Transverse colon (tissue), 4 donors: ENCODE measurements at regions not wholly inside any gene's neighbourhood (a gene's known extent, or its start where the extent isn't known, plus 50 kb on each side); places are given as distances from the start of the nearest gene placed in this dataset.

Source experiments
- DNase-seq: peaks from one replicate; pipeline ENCODE4 v3.0.0-alpha.2; 2019
- H3K27ac ChIP-seq, 4 donors: fragments of 200-600 bp; sonication (generic); 2 replicates each; pipeline ENCODE4 v1.5.1; 2016 to 2018; ENCODE audit warnings: inconsistent platforms in 4 of 4
- H3K27me3 ChIP-seq: fragments of 200-600 bp; sonication (generic); 2 replicates; pipeline ENCODE4 v1.5.1; 2017; ENCODE audit warnings: inconsistent platforms
- H3K36me3 ChIP-seq, 4 donors: fragments of 200-600 bp; sonication (generic); 2 replicates each; pipeline ENCODE4 v1.5.1; 2017 to 2019; ENCODE audit warnings: inconsistent platforms in 4 of 4
- H3K4me1 ChIP-seq, 4 donors: fragments of 200-600 bp; sonication (generic); 2 replicates each; pipeline ENCODE4 v1.5.1; 2017 to 2020; ENCODE audit warnings: inconsistent platforms in 4 of 4
- H3K4me3 ChIP-seq, 4 donors: fragments of 200-600 bp; sonication (generic); 1 replicate in 1 of 4; 2 replicates in 3 of 4; pipeline versions ENCODE4 v1.5.1 to v1.6.1; 2017 to 2019; ENCODE audit warnings: inconsistent platforms in 4 of 4
- H3K9me3 ChIP-seq, 2 donors: fragments of 200-600 bp; sonication (generic); 2 replicates each; pipeline ENCODE4 v1.5.1; 2017 to 2019; ENCODE audit warnings: inconsistent platforms in 2 of 2
- EP300 ChIP-seq: sonication (generic); formaldehyde crosslinking; IDR thresholded peaks from one replicate; pipeline ENCODE4 v1.6.1; 2017; ENCODE audit warnings: antibody characterized with exemption, low read depth
- POLR2A ChIP-seq: fragments of 450-650 bp; IDR thresholded peaks from one replicate; pipeline ENCODE4 v1.6.1; 2016; ENCODE audit warnings: antibody characterized with exemption, mild to moderate bottlenecking, moderate library complexity
- POLR2AphosphoS5 ChIP-seq, 3 donors: sonication (generic); formaldehyde crosslinking; IDR thresholded peaks; one replicate each; pipeline ENCODE4 v1.6.1; 2016; ENCODE audit warnings: antibody characterized with exemption in 3 of 3
- WGBS, 2 donors: methylation state at CpG; one replicate each; pipeline ENCODE4 v1.1.5; 2018; ENCODE audit warnings: low coverage in 1 of 2; 5-methylcytosine and 5-hydroxymethylcytosine counted together
- in situ Hi-C, 4 donors: fragments of 200-750 bp; cut with MboI; loops; one replicate each; pipeline versions ENCODE4 v1.15.0 to v1.15.1; 2017; ENCODE audit warnings: low sequenced_read_pairs in 3 of 4, low pct_ligation_motif_present in 1 of 4, low pct_unique_long_range_greater_than_20kb in 1 of 4
- intact Hi-C: fragments of 100-400 bp; cut with DNase I; formaldehyde crosslinking; loops from one replicate; pipeline ENCODE4 v1.15.1; 2023; ENCODE audit warnings: low total_unique reads
- TF ChIP-seq, protein P1 (sequence below), 5 experiments: fragments of 200-600 bp in 3 of 5; fragments of 450-650 bp in 2 of 5; sonication (generic) in 3 of 5; IDR thresholded peaks; 1 replicate in 2 of 5; 2 replicates in 3 of 5; pipeline ENCODE4 v1.5.1; 2016 to 2017; ENCODE audit warnings: antibody characterized with exemption in 5 of 5, inconsistent platforms in 3 of 5, mild to moderate bottlenecking in 2 of 5, moderate library complexity in 1 of 5

- H3K36me3 ChIP-seq, result no peaks in the 10 kb centered on the region
- no peaks in the 10 kb centered on the region for H3K4me1 ChIP-seq
- H3K4me3 ChIP-seq, result no peak overlapping the region
- intact Hi-C loops, result no loop called here
- in situ Hi-C loops, result no loop called here
- no peak for TF ChIP-seq POLR2A
- no peak for TF ChIP-seq POLR2AphosphoS5 (IDR thresholded peaks at IDR 0.05)
- TF ChIP-seq EP300, result no peak
- TF ChIP-seq, protein P1, sequence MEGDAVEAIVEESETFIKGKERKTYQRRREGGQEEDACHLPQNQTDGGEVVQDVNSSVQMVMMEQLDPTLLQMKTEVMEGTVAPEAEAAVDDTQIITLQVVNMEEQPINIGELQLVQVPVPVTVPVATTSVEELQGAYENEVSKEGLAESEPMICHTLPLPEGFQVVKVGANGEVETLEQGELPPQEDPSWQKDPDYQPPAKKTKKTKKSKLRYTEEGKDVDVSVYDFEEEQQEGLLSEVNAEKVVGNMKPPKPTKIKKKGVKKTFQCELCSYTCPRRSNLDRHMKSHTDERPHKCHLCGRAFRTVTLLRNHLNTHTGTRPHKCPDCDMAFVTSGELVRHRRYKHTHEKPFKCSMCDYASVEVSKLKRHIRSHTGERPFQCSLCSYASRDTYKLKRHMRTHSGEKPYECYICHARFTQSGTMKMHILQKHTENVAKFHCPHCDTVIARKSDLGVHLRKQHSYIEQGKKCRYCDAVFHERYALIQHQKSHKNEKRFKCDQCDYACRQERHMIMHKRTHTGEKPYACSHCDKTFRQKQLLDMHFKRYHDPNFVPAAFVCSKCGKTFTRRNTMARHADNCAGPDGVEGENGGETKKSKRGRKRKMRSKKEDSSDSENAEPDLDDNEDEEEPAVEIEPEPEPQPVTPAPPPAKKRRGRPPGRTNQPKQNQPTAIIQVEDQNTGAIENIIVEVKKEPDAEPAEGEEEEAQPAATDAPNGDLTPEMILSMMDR (IDR thresholded peaks at IDR 0.05), result no peak
- H3K9me3 ChIP-seq, result no peaks in the 10 kb centered on the region
- WGBS, 2 donors, result 58 to 70% methylated on average over 3 to 5 of the region's 5 CpGs
- no peaks in the 10 kb centered on the region for H3K27me3 ChIP-seq
- no peak overlapping the region for H3K27ac ChIP-seq
- DNase-seq, result no peak
Observed at GRCh38 chr4:153904011-153904410, 115.1 kb upstream of the SFRP2 start.

GRCh38 chr4:153901220-153901619 is 112.3 kb upstream of the SFRP2 start:
- Histone ChIP-seq H3K27me3 (no peaks in the 10 kb centered on the region), H3K4me1 (no peaks in the 10 kb centered on the region), H3K9me3 (no peaks in the 10 kb centered on the region), H3K4me3 (no peak overlapping the region), H3K36me3 (no peaks in the 10 kb centered on the region), H3K27ac (no peak overlapping the region)
- TF ChIP-seq, protein P1 (IDR thresholded peaks at IDR 0.05), result no peak
- intact Hi-C loops (no loop called here), in situ Hi-C loops (no loop called here)
- no peak for DNase-seq
- WGBS, 2 donors, result 80% methylated on average over 2 of the region's 2 CpGs

- in situ Hi-C loops, result no loop called here
- intact Hi-C loops, result no loop called here
- WGBS, 2 donors, result 71 to 81% methylated on average over 1 to 6 of the region's 6 CpGs
- Histone ChIP-seq H3K27me3 (no peaks in the 10 kb centered on the region), H3K4me1 (no peaks in the 10 kb centered on the region), H3K9me3 (no peaks in the 10 kb centered on the region), H3K36me3 (no peaks in the 10 kb centered on the region), H3K27ac (no peak overlapping the region), H3K4me3 (no peak overlapping the region)
- TF ChIP-seq EP300 (no peak), POLR2A (no peak), POLR2AphosphoS5 (IDR thresholded peaks at IDR 0.05) (no peak)
- TF ChIP-seq, protein P1 (IDR thresholded peaks at IDR 0.05), result no peak
- DNase-seq, result no peak
Observed at GRCh38 chr4:153900426-153900825, 111.5 kb upstream of the SFRP2 start.

DNA sequence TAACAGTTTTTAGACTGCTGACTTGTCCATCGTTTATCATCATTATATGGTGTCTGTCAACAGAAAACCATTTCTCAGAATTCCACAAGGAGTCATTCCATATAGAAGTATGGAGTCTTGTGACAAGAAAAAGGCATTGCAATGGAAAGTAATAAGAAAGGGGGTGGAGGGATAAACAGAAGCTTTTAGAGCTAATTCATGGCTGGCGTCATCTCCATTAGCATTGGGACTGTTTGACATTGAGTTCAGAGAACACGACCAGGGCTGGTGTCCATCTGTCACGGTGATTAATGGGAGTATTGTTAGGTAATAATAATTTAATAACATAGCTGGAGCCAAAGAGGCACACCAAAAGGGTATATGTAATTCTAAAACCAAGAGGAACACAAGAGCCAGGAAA is 101.9 kb upstream of the SFRP2 start:
- intact Hi-C loops, result no loop called here
- Histone ChIP-seq H3K36me3 (no peaks in the 10 kb centered on the region), H3K27ac (no peak overlapping the region), H3K9me3 (no peaks in the 10 kb centered on the region), H3K27me3 (no peaks in the 10 kb centered on the region), H3K4me3 (no peak overlapping the region), H3K4me1 (no peaks in the 10 kb centered on the region)
- WGBS, 2 donors, result 80 to 89% methylated on average over 4 of the region's 4 CpGs
- in situ Hi-C loops, result no loop called here
- DNase-seq, result no peak
- TF ChIP-seq EP300, result no peak
- TF ChIP-seq, protein P1 (IDR thresholded peaks at IDR 0.05), result no peak
- no peak for TF ChIP-seq POLR2AphosphoS5 (IDR thresholded peaks at IDR 0.05)
- TF ChIP-seq POLR2A, result no peak
